Natural killer cell (primary cell): ENCODE measurements at regions not wholly inside any gene's neighbourhood (a gene's known extent, or its start where the extent isn't known, plus 50 kb on each side); places are given as distances from the start of the nearest gene placed in this dataset.

Experiments used
- ATAC-seq, 3 donors: fragments of 150-1000 bp in 2 of 3; fragments of 200-7000 bp in 1 of 3; cut with Tn5 transposase; 1 replicate in 1 of 3; 2 replicates in 2 of 3; pipeline ENCODE4 v1.10.0; 2021; ENCODE audit warnings: mild to moderate bottlenecking in 2 of 3, moderate library complexity in 2 of 3
- DNase-seq, 2 donors: peaks; one replicate each; pipeline versions ENCODE4 v3.0.0 to v3.0.0-alpha.2; 2013 to 2021; ENCODE audit warnings: mixed read lengths in 1 of 2
- H3K27ac ChIP-seq: one replicate; pipeline ENCODE4 v1.5.1; 2013; ENCODE audit warnings: mild to moderate bottlenecking, low read length
- H3K27me3 ChIP-seq: one replicate; pipeline ENCODE4 v1.6.1; 2013; ENCODE audit warnings: low read length; ENCODE audit not compliant: control insufficient read depth, insufficient read depth
- H3K36me3 ChIP-seq: one replicate; pipeline ENCODE4 v1.6.1; 2013; ENCODE audit warnings: low read length; ENCODE audit not compliant: control insufficient read depth, insufficient read depth
- H3K4me1 ChIP-seq: one replicate; pipeline ENCODE4 v1.6.1; 2013; ENCODE audit warnings: low read length; ENCODE audit not compliant: control insufficient read depth, insufficient read depth
- H3K4me3 ChIP-seq: one replicate; pipeline ENCODE4 v1.5.1; 2013; ENCODE audit warnings: low read length
- H3K9me3 ChIP-seq: one replicate; pipeline ENCODE4 v1.6.1; 2013; ENCODE audit warnings: low read length; ENCODE audit not compliant: control insufficient read depth, insufficient read depth
- H3K27ac Mint-ChIP-seq, 2 donors: one replicate each; pipeline ENCODE4 v1.8.0; 2022; ENCODE audit warnings: mild to moderate bottlenecking in 2 of 2, mixed read lengths in 2 of 2, moderate library complexity in 1 of 2
- H3K27me3 Mint-ChIP-seq, 2 donors: one replicate each; pipeline ENCODE4 v1.8.0; 2022; ENCODE audit warnings: low read depth in 2 of 2, mixed read lengths in 2 of 2
- H3K36me3 Mint-ChIP-seq: one replicate; pipeline ENCODE4 v1.8.0; 2022; ENCODE audit warnings: mixed read lengths
- H3K4me1 Mint-ChIP-seq, 2 donors: one replicate each; pipeline ENCODE4 v1.8.0; 2022; ENCODE audit warnings: mixed read lengths in 2 of 2
- H3K4me3 Mint-ChIP-seq: one replicate; pipeline ENCODE4 v1.8.0; 2022; ENCODE audit warnings: mild to moderate bottlenecking, moderate library complexity, mixed read lengths
- H3K9me3 Mint-ChIP-seq, 2 donors: one replicate each; pipeline ENCODE4 v1.8.0; 2022; ENCODE audit warnings: mixed read lengths in 2 of 2
- CTCF ChIP-seq: fragments of 200-600 bp; IDR thresholded peaks from one replicate; pipeline ENCODE4 v1.8.0; 2022; ENCODE audit warnings: antibody characterized with exemption
- WGBS: methylation state at CpG from one replicate; pipeline ENCODE4 v1.1.7; 2013; ENCODE audit warnings: missing lambda C conversion rate; ENCODE audit not compliant: insufficient coverage; 5-methylcytosine and 5-hydroxymethylcytosine counted together
- intact Hi-C: fragments of 100-400 bp; cut with micrococcal nuclease; formaldehyde crosslinking; loops from one replicate; pipeline ENCODE4 v1.14.2; 2022

GRCh38 chr3:166005126-166005525 lies 167.9 kb upstream of the BCHE start:
- no peaks in the 10 kb centered on the region for H3K27me3 ChIP-seq
- no peaks in the 10 kb centered on the region for H3K4me1 Mint-ChIP-seq
- WGBS, result 100% methylated on average over 1 of the region's 1 CpG

GRCh38 chr3:165994293-165994692 lies 157.1 kb upstream of the BCHE start:
- H3K4me3 Mint-ChIP-seq, result no peak overlapping the region
- no peaks in the 10 kb centered on the region for H3K4me1 ChIP-seq
- H3K4me3 ChIP-seq, result no peak overlapping the region
- peaks cover 3 to 5% of the 10 kb centered on the region in 2 donors for H3K9me3 Mint-ChIP-seq
- H3K27ac Mint-ChIP-seq, result no peak overlapping the region
- H3K27me3 Mint-ChIP-seq, result no peaks in the 10 kb centered on the region
- DNase-seq (no peak), ATAC-seq (no peak)
- H3K27me3 ChIP-seq, result no peaks in the 10 kb centered on the region
- intact Hi-C loops, result no loop called here
- H3K27ac ChIP-seq, result no peak overlapping the region
- 75% methylated on average over 1 of the region's 1 CpG for WGBS
- H3K36me3 Mint-ChIP-seq, result no peaks in the 10 kb centered on the region
- TF ChIP-seq CTCF, result no peak
- H3K4me1 Mint-ChIP-seq, result no peaks in the 10 kb centered on the region
- H3K36me3 ChIP-seq, result no peaks in the 10 kb centered on the region
- peaks cover 3% of the 10 kb centered on the region for H3K9me3 ChIP-seq

More at GRCh38 chr3:166005126-166005525, 167.9 kb upstream of the BCHE start:
- intact Hi-C loops, result no loop called here
- Histone ChIP-seq H3K36me3 (no peaks in the 10 kb centered on the region), H3K4me3 (no peak overlapping the region), H3K27ac (no peak overlapping the region), H3K4me1 (no peaks in the 10 kb centered on the region), H3K9me3 (peaks cover 8% of the 10 kb centered on the region)
- DNase-seq (no peak), ATAC-seq (no peak)
- no peak for TF ChIP-seq CTCF
- Mint-ChIP-seq H3K9me3 (peaks cover 6 to 10% of the 10 kb centered on the region in 2 donors), H3K27me3 (no peaks in the 10 kb centered on the region), H3K4me3 (no peak overlapping the region), H3K36me3 (peaks cover 9% of the 10 kb centered on the region), H3K27ac (no peak overlapping the region)

- peaks cover 9 to 19% of the 10 kb centered on the region in 2 donors for H3K9me3 Mint-ChIP-seq
- ATAC-seq, result no peak
- 71% methylated on average over 1 of the region's 1 CpG for WGBS
Observed at GRCh38 chr3:165984589-165984988, 147.4 kb upstream of the BCHE start.

More at GRCh38 chr3:165984589-165984988, 147.4 kb upstream of the BCHE start:
- H3K27me3 Mint-ChIP-seq, result no peaks in the 10 kb centered on the region
- no peaks in the 10 kb centered on the region for H3K36me3 Mint-ChIP-seq
- DNase-seq, result no peak
- no peak for TF ChIP-seq CTCF
- H3K4me1 Mint-ChIP-seq, result no peaks in the 10 kb centered on the region
- Histone ChIP-seq H3K27ac (no peak overlapping the region), H3K9me3 (no peaks in the 10 kb centered on the region), H3K4me1 (no peaks in the 10 kb centered on the region), H3K27me3 (no peaks in the 10 kb centered on the region), H3K36me3 (no peaks in the 10 kb centered on the region), H3K4me3 (no peak overlapping the region)
- H3K27ac Mint-ChIP-seq, result no peak overlapping the region
- intact Hi-C loops, result no loop called here
- no peak overlapping the region for H3K4me3 Mint-ChIP-seq
